GM23338 (cell line): ENCODE measurements at regions not wholly inside any gene's neighbourhood (a gene's known extent, or its start where the extent isn't known, plus 50 kb on each side); places are given as distances from the start of the nearest gene placed in this dataset.

Experiments
- CTCF ChIP-seq, 2 experiments: fragments of 200-600 bp in 1 of 2; sonication (generic) in 1 of 2; conservative IDR thresholded peaks; 2 replicates each; pipeline versions ENCODE4 v1.5.1 to v1.6.1; 2016 to 2017; ENCODE audit warnings: antibody characterized with exemption in 2 of 2, low read depth in 2 of 2, mild to moderate bottlenecking in 2 of 2, moderate library complexity in 1 of 2
- EZH2phosphoT487 ChIP-seq: fragments of 200-600 bp; sonication (generic); IDR thresholded peaks from one replicate; pipeline ENCODE4 v1.8.1; 2018; ENCODE audit warnings: antibody characterized with exemption; ENCODE audit not compliant: unreplicated experiment

- no peak for TF ChIP-seq EZH2phosphoT487
- no peak for TF ChIP-seq CTCF (conservative IDR thresholded peaks at IDR 0.05; ENCODE audit: low read depth in 2 of 2)
Measured at GRCh38 chr1:67937010-67937409, 103.7 kb upstream of the GNG12 start.
